Transverse colon (tissue), 4 donors: ENCODE measurements at regions not wholly inside any gene's neighbourhood (a gene's known extent, or its start where the extent isn't known, plus 50 kb on each side); places are given as distances from the start of the nearest gene placed in this dataset.
"Not testable (repeated sequence)": the region's sequence is repeated elsewhere in the genome, so short reads cannot be mapped to it uniquely, and the experiment has no call there.

Source experiments
- DNase-seq: peaks from one replicate; pipeline ENCODE4 v3.0.0-alpha.2; 2019
- H3K27ac ChIP-seq, 4 donors: fragments of 200-600 bp; sonication (generic); 2 replicates each; pipeline ENCODE4 v1.5.1; 2016 to 2018; ENCODE audit warnings: inconsistent platforms in 4 of 4
- H3K27me3 ChIP-seq: fragments of 200-600 bp; sonication (generic); 2 replicates; pipeline ENCODE4 v1.5.1; 2017; ENCODE audit warnings: inconsistent platforms
- H3K36me3 ChIP-seq, 4 donors: fragments of 200-600 bp; sonication (generic); 2 replicates each; pipeline ENCODE4 v1.5.1; 2017 to 2019; ENCODE audit warnings: inconsistent platforms in 4 of 4
- H3K4me1 ChIP-seq, 4 donors: fragments of 200-600 bp; sonication (generic); 2 replicates each; pipeline ENCODE4 v1.5.1; 2017 to 2020; ENCODE audit warnings: inconsistent platforms in 4 of 4
- H3K4me3 ChIP-seq, 4 donors: fragments of 200-600 bp; sonication (generic); 1 replicate in 1 of 4; 2 replicates in 3 of 4; pipeline versions ENCODE4 v1.5.1 to v1.6.1; 2017 to 2019; ENCODE audit warnings: inconsistent platforms in 4 of 4
- H3K9me3 ChIP-seq, 2 donors: fragments of 200-600 bp; sonication (generic); 2 replicates each; pipeline ENCODE4 v1.5.1; 2017 to 2019; ENCODE audit warnings: inconsistent platforms in 2 of 2
- CTCF ChIP-seq, 5 experiments: fragments of 200-600 bp in 3 of 5; fragments of 450-650 bp in 2 of 5; sonication (generic) in 3 of 5; IDR thresholded peaks; 1 replicate in 2 of 5; 2 replicates in 3 of 5; pipeline ENCODE4 v1.5.1; 2016 to 2017; ENCODE audit warnings: antibody characterized with exemption in 5 of 5, inconsistent platforms in 3 of 5, mild to moderate bottlenecking in 2 of 5, moderate library complexity in 1 of 5
- EP300 ChIP-seq: sonication (generic); formaldehyde crosslinking; IDR thresholded peaks from one replicate; pipeline ENCODE4 v1.6.1; 2017; ENCODE audit warnings: antibody characterized with exemption, low read depth
- POLR2A ChIP-seq: fragments of 450-650 bp; IDR thresholded peaks from one replicate; pipeline ENCODE4 v1.6.1; 2016; ENCODE audit warnings: antibody characterized with exemption, mild to moderate bottlenecking, moderate library complexity
- POLR2AphosphoS5 ChIP-seq, 3 donors: sonication (generic); formaldehyde crosslinking; IDR thresholded peaks; one replicate each; pipeline ENCODE4 v1.6.1; 2016; ENCODE audit warnings: antibody characterized with exemption in 3 of 3
- WGBS, 2 donors: methylation state at CpG; one replicate each; pipeline ENCODE4 v1.1.5; 2018; ENCODE audit warnings: low coverage in 1 of 2; 5-methylcytosine and 5-hydroxymethylcytosine counted together
- in situ Hi-C, 4 donors: fragments of 200-750 bp; cut with MboI; loops; one replicate each; pipeline versions ENCODE4 v1.15.0 to v1.15.1; 2017; ENCODE audit warnings: low sequenced_read_pairs in 3 of 4, low pct_ligation_motif_present in 1 of 4, low pct_unique_long_range_greater_than_20kb in 1 of 4
- intact Hi-C: fragments of 100-400 bp; cut with DNase I; formaldehyde crosslinking; loops from one replicate; pipeline ENCODE4 v1.15.1; 2023; ENCODE audit warnings: low total_unique reads

DNA sequence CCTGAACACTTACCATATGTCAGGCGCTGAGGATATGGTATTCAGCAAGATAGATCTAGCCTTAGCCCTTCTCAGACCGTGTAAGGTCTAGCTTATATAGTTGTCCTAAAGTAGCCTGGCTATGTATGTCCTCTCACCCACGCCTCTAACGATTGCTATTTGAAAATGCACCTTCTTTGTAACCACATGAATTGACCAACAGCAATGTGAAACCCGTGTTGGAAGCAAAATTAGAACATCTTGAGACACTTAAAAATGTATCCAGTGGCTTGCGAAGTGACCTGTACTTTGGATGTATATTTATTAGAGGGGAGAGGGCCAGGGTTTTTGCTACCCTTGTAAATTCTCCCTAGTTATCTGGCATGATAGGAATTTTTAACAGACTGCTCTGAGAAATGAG is 860.0 kb upstream of the ZEB2 start:
- no peaks in the 10 kb centered on the region for H3K9me3 ChIP-seq
- H3K4me3 ChIP-seq = no peak overlapping the region
- no peak for DNase-seq
- H3K27ac ChIP-seq = no peak overlapping the region
- intact Hi-C loops = no loop called here
- WGBS, 2 donors = 67 to 72% methylated on average over 2 to 6 of the region's 6 CpGs
- TF ChIP-seq EP300 = no peak
- TF ChIP-seq POLR2A = no peak
- no peaks in the 10 kb centered on the region for H3K27me3 ChIP-seq
- no peaks in the 10 kb centered on the region for H3K4me1 ChIP-seq
- no peaks in the 10 kb centered on the region for H3K36me3 ChIP-seq
- in situ Hi-C loops = no loop called here

DNA sequence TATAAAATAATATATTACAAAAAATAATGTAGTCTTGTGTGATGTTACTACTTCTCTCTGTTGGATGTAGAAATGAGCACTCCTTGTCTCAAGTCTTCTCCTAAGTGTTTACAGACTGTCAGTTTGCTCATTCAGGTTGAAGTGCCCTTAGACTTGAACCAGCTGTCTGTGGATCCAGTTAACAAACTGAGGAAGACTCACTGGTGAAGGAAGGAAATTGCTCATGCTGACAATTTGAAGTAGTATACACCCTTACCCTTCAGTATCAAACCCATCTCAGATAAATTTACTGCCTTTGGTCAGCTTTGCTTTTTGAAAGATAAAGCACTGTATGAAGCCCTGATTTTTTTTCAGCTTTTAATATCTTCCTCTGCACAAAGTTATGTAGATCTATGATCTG is 854.2 kb upstream of the ZEB2 start:
- intact Hi-C loops (no loop called here), in situ Hi-C loops (no loop called here)
- Histone ChIP-seq H3K27me3 (no peaks in the 10 kb centered on the region), H3K36me3 (no peaks in the 10 kb centered on the region), H3K4me1 (no peaks in the 10 kb centered on the region), H3K27ac (no peak overlapping the region), H3K4me3 (no peak overlapping the region), H3K9me3 (no peaks in the 10 kb centered on the region)
- TF ChIP-seq CTCF (IDR thresholded peaks at IDR 0.05) (no peak), POLR2AphosphoS5 (IDR thresholded peaks at IDR 0.05) (no peak), POLR2A (no peak), EP300 (no peak)
- no peak for DNase-seq

DNA sequence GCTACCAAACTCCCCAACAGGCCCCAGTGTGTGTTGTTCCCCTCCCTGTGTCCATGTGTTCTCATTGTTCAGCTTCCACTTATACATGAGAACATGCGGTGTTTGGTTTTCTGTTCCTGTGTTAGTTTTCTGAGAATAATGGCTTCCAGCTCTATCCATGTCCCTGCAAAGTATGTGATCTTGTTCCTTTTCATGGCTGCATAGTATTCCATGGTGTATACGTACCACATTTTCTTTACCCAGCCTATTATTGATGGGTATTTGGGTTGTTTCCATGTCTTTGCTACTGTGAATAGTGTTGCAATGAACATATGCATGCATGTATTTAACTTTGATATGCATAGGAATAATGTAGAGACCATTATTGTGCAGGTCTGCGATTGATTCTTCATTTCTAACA is 847.4 kb upstream of the ZEB2 start:
- 87 to 97% methylated on average over 3 of the region's 3 CpGs for whole genome bisulfite sequencing, 2 donors
- not testable (repeated sequence) for H3K4me3 ChIP-seq

GRCh38 chr2:145366341-145366740 is 846.4 kb upstream of the ZEB2 start:
- Histone ChIP-seq H3K36me3 (no peaks in the 10 kb centered on the region), H3K4me1 (no peaks in the 10 kb centered on the region), H3K4me3 (no peak overlapping the region), H3K27ac (no peak overlapping the region), H3K9me3 (no peaks in the 10 kb centered on the region), H3K27me3 (no peaks in the 10 kb centered on the region)
- intact Hi-C loops = loop anchor here (1.0 kb wide), 1 partner anchor 19 kb away; no protein-coding TSS in a partner anchor
- DNase-seq = no peak
- in situ Hi-C loops = no loop called here
- no peak for TF ChIP-seq POLR2AphosphoS5 (IDR thresholded peaks at IDR 0.05)
- TF ChIP-seq EP300 = no peak
- TF ChIP-seq POLR2A = no peak
- TF ChIP-seq CTCF (IDR thresholded peaks at IDR 0.05) = no peak

More for the DNA sequence above, 847.4 kb upstream of the ZEB2 start:
- H3K27me3 ChIP-seq, intact Hi-C loops, H3K4me1 ChIP-seq, H3K9me3 ChIP-seq, in situ Hi-C loops, H3K27ac ChIP-seq, DNase-seq, H3K36me3 ChIP-seq: not testable (repeated sequence)

DNA sequence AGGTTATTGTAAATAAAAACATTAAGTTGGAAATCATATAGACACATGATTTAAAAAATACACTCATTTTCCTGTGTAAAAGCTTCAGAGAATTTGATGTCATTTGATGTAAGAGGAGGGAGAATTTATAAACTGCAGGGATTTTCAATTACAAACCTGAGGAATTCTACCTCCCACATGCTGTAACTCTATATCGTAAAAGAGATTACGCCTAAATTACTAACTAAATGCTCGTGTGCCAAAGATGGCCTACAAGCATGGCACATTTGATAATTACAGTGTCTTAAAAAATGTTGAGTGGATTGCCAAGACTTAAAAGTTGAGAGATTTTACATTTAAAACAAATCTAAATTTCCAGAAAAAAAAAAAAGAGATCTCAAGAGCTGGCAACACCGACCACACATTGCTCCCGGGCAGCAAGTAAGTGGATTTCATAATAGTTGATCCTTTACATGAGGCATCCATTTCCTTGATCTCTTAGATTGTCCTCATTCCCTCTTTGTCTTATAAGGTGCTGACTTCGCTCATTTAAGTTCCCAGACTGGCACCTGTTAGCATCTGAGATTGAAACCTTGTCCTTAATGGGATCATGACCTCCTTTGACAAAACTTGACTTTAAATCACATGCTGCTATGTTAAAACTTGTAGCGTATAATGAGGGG is 840.3 kb upstream of the ZEB2 start:
- WGBS, 2 donors = 80 to 87% methylated on average over 7 of the region's 7 CpGs
- intact Hi-C loops = no loop called here
- no peak for TF ChIP-seq CTCF (IDR thresholded peaks at IDR 0.05)

More for the DNA sequence above, 840.3 kb upstream of the ZEB2 start:
- DNase-seq = no peak
- in situ Hi-C loops = no loop called here
- Histone ChIP-seq H3K27me3 (no peaks in the 10 kb centered on the region), H3K27ac (no peak overlapping the region), H3K4me3 (no peak overlapping the region), H3K4me1 (no peaks in the 10 kb centered on the region), H3K36me3 (no peaks in the 10 kb centered on the region), H3K9me3 (no peaks in the 10 kb centered on the region)
